ENCODE measurements at regions not wholly inside any gene's neighbourhood (a gene's known extent, or its start where the extent isn't known, plus 50 kb on each side); places are given as distances from the start of the nearest gene placed in this dataset.

DNA sequence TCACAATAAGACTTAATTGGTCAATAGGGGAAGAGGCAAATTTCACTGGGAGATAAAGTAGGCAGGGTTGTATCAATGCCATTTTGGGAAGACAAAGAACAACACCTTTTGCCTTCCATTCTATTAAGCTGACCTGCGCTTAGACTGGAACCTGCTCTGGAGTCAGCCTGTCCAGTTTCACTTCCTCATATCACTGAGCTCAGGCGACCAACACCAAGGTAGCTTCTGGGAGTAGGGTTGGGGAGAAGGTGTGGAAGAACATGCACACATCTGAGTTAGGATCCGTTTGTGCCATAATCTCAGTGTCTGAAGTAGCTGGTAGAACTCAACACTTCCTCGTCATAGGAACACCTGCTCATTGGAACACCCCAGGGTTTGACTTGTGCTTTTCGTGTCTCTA lies 527.4 kb upstream of the IGFBP3 start:
- Histone ChIP-seq H3K4me3 (no peak overlapping the region), H2AFZ (no peak overlapping the region), H3K4me2 (no peak overlapping the region), H3K9me2 (ENCODE audit: insufficient read depth) (peaks cover 23% of the 10 kb centered on the region; the same call in 1 of the 2 replicates), H3F3A (replicated peaks; ENCODE audit: low read depth) (no peaks in the 10 kb centered on the region), H3K4me1 (ENCODE audit: insufficient read depth) (no peaks in the 10 kb centered on the region), H4K20me1 (replicated peaks; ENCODE audit: insufficient read depth) (no peaks in the 10 kb centered on the region), H3K27me3 (ENCODE audit: insufficient read depth) (no peaks in the 10 kb centered on the region), H3K27ac (ENCODE audit: low read depth) (no peak overlapping the region), H3K79me2 (replicated peaks; ENCODE audit: insufficient read depth) (no peaks in the 10 kb centered on the region), H3K36me3 (ENCODE audit: insufficient read depth) (no peaks in the 10 kb centered on the region)
- Mint-ChIP-seq H3K27ac (no peak overlapping the region), H3K36me3 (ENCODE audit: low read depth) (no peaks in the 10 kb centered on the region; the same call in 2 of the 3 replicates), H3K9me3 (peaks cover 33% of the 10 kb centered on the region), H3K27me3 (ENCODE audit: insufficient read depth, low read depth, poor library complexity) (peaks cover 3% of the 10 kb centered on the region), H3K4me1 (no peaks in the 10 kb centered on the region), H3K4me3 (no peak overlapping the region)
- no peak for DNase-seq (ENCODE audit: low spot score)
- TF ChIP-seq ZNF114 (CRISPR knock-in tag; IDR thresholded peaks at IDR 0.05) (no peak), EZH2 (IDR thresholded peaks at IDR 0.05; ENCODE audit: low read depth, unreplicated experiment) (no peak), EZH2phosphoT487 (IDR thresholded peaks at IDR 0.05; ENCODE audit: unreplicated experiment) (no peak), ZNF331 (CRISPR knock-in tag; IDR thresholded peaks at IDR 0.05; ENCODE audit: low read depth) (no peak), CREB1 (CRISPR knock-in tag; IDR thresholded peaks at IDR 0.05; ENCODE audit: low read depth) (no peak)
- TF ChIP-seq, protein P1, sequence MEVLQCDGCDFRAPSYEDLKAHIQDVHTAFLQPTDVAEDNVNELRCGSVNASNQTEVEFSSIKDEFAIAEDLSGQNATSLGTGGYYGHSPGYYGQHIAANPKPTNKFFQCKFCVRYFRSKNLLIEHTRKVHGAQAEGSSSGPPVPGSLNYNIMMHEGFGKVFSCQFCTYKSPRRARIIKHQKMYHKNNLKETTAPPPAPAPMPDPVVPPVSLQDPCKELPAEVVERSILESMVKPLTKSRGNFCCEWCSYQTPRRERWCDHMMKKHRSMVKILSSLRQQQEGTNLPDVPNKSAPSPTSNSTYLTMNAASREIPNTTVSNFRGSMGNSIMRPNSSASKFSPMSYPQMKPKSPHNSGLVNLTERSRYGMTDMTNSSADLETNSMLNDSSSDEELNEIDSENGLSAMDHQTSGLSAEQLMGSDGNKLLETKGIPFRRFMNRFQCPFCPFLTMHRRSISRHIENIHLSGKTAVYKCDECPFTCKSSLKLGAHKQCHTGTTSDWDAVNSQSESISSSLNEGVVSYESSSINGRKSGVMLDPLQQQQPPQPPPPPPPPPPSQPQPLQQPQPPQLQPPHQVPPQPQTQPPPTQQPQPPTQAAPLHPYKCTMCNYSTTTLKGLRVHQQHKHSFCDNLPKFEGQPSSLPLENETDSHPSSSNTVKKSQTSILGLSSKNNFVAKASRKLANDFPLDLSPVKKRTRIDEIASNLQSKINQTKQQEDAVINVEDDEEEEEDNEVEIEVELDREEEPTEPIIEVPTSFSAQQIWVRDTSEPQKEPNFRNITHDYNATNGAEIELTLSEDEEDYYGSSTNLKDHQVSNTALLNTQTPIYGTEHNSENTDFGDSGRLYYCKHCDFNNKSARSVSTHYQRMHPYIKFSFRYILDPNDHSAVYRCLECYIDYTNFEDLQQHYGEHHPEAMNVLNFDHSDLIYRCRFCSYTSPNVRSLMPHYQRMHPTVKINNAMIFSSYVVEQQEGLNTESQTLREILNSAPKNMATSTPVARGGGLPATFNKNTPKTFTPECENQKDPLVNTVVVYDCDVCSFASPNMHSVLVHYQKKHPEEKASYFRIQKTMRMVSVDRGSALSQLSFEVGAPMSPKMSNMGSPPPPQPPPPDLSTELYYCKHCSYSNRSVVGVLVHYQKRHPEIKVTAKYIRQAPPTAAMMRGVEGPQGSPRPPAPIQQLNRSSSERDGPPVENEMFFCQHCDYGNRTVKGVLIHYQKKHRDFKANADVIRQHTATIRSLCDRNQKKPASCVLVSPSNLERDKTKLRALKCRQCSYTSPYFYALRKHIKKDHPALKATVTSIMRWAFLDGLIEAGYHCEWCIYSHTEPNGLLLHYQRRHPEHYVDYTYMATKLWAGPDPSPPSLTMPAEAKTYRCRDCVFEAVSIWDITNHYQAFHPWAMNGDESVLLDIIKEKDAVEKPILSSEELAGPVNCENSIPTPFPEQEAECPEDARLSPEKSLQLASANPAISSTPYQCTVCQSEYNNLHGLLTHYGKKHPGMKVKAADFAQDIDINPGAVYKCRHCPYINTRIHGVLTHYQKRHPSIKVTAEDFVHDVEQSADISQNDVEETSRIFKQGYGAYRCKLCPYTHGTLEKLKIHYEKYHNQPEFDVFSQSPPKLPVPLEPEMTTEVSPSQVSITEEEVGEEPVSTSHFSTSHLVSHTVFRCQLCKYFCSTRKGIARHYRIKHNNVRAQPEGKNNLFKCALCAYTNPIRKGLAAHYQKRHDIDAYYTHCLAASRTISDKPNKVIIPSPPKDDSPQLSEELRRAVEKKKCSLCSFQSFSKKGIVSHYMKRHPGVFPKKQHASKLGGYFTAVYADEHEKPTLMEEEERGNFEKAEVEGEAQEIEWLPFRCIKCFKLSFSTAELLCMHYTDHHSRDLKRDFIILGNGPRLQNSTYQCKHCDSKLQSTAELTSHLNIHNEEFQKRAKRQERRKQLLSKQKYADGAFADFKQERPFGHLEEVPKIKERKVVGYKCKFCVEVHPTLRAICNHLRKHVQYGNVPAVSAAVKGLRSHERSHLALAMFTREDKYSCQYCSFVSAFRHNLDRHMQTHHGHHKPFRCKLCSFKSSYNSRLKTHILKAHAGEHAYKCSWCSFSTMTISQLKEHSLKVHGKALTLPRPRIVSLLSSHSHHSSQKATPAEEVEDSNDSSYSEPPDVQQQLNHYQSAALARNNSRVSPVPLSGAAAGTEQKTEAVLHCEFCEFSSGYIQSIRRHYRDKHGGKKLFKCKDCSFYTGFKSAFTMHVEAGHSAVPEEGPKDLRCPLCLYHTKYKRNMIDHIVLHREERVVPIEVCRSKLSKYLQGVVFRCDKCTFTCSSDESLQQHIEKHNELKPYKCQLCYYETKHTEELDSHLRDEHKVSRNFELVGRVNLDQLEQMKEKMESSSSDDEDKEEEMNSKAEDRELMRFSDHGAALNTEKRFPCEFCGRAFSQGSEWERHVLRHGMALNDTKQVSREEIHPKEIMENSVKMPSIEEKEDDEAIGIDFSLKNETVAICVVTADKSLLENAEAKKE (CRISPR knock-in tag; IDR thresholded peaks at IDR 0.05): no peak
- TF ChIP-seq, protein P2, sequence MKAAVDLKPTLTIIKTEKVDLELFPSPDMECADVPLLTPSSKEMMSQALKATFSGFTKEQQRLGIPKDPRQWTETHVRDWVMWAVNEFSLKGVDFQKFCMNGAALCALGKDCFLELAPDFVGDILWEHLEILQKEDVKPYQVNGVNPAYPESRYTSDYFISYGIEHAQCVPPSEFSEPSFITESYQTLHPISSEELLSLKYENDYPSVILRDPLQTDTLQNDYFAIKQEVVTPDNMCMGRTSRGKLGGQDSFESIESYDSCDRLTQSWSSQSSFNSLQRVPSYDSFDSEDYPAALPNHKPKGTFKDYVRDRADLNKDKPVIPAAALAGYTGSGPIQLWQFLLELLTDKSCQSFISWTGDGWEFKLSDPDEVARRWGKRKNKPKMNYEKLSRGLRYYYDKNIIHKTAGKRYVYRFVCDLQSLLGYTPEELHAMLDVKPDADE (IDR thresholded peaks at IDR 0.05): no peak
- TF ChIP-seq, protein P3, sequence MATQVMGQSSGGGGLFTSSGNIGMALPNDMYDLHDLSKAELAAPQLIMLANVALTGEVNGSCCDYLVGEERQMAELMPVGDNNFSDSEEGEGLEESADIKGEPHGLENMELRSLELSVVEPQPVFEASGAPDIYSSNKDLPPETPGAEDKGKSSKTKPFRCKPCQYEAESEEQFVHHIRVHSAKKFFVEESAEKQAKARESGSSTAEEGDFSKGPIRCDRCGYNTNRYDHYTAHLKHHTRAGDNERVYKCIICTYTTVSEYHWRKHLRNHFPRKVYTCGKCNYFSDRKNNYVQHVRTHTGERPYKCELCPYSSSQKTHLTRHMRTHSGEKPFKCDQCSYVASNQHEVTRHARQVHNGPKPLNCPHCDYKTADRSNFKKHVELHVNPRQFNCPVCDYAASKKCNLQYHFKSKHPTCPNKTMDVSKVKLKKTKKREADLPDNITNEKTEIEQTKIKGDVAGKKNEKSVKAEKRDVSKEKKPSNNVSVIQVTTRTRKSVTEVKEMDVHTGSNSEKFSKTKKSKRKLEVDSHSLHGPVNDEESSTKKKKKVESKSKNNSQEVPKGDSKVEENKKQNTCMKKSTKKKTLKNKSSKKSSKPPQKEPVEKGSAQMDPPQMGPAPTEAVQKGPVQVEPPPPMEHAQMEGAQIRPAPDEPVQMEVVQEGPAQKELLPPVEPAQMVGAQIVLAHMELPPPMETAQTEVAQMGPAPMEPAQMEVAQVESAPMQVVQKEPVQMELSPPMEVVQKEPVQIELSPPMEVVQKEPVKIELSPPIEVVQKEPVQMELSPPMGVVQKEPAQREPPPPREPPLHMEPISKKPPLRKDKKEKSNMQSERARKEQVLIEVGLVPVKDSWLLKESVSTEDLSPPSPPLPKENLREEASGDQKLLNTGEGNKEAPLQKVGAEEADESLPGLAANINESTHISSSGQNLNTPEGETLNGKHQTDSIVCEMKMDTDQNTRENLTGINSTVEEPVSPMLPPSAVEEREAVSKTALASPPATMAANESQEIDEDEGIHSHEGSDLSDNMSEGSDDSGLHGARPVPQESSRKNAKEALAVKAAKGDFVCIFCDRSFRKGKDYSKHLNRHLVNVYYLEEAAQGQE (IDR thresholded peaks at IDR 0.05; ENCODE audit: unreplicated experiment): no peak
- no peak for ATAC-seq
